ENCODE measurements at regions not wholly inside any gene's neighbourhood (a gene's known extent, or its start where the extent isn't known, plus 50 kb on each side); places are given as distances from the start of the nearest gene placed in this dataset.

DNA sequence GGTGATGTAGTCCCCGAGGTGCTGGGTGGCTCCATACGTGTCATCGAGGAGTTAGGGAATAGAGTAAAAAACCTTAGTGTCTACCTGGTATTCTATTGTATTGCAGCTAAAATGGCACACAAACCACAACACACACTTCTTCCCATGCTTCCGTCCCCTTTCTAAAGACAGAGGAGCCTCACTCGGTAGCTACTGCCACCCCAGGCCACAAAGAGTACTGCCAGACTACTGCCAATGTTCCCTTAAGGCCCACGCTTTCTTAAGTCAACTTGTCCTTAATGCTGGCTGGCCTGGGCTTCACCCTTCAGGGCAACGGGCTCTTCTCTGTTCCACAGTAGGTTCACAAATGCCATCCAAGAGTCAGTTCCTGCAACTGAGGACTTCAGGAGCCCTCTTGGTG, 673.0 kb downstream of the ELAVL2 start:
- no peak for ATAC-seq (ENCODE audit: low read depth)
- no peaks in the 10 kb centered on the region for H4K20me1 ChIP-seq (ENCODE audit: insufficient read depth, low read length)
- in situ Hi-C loops (cut with MboI; ENCODE audit: low sequenced_read_pairs), result no loop called here

More for the DNA sequence above, 673.0 kb downstream of the ELAVL2 start:
- H3K23ac ChIP-seq (ENCODE audit: low read depth, low read length), result no peak overlapping the region
- 33% methylated on average over 1 of the region's 7 CpGs; no CpG with 5 or more reads in 1 of the 2 experiments for WGBS, 2 experiments (ENCODE audit: extremely low coverage in 2 of 2, insufficient read length in 1 of 2)
- no peak overlapping the region for H3K56ac ChIP-seq (ENCODE audit: extremely low read depth, insufficient read depth, low read length)
- H2BK15ac ChIP-seq (ENCODE audit: low read depth, low read length), result no peak overlapping the region
- no peak overlapping the region for H2AFZ ChIP-seq (replicated peaks; ENCODE audit: low read length, poor library complexity)
- H3K18ac ChIP-seq (ENCODE audit: low read depth, low read length), result no peak overlapping the region
- no TSS peak for BruUV-seq (replicated peaks)
- CTCF ChIA-PET, result no interaction called here
- no peak overlapping the region for H2BK5ac ChIP-seq (ENCODE audit: low read depth, low read length, poor library complexity, severe bottlenecking)
- H2BK20ac ChIP-seq (ENCODE audit: low read depth, low read length), result no peak overlapping the region
- no peak overlapping the region for H3K27ac ChIP-seq (ENCODE audit: insufficient read depth, low read length)
- H3K4ac ChIP-seq (ENCODE audit: low read depth, low read length), result no peak overlapping the region
- H3K9ac ChIP-seq (ENCODE audit: low read depth, low read length), result no peak overlapping the region
- no peak overlapping the region for H3K14ac ChIP-seq (replicated peaks; ENCODE audit: low read depth, low read length)
- H3K9me3 ChIP-seq (ENCODE audit: control insufficient read depth, insufficient read depth, low read length), result peaks cover 7% of the 10 kb centered on the region
- POLR2A ChIA-PET (ENCODE audit: unreplicated experiment), result no interaction called here
- TF ChIP-seq, protein P1, sequence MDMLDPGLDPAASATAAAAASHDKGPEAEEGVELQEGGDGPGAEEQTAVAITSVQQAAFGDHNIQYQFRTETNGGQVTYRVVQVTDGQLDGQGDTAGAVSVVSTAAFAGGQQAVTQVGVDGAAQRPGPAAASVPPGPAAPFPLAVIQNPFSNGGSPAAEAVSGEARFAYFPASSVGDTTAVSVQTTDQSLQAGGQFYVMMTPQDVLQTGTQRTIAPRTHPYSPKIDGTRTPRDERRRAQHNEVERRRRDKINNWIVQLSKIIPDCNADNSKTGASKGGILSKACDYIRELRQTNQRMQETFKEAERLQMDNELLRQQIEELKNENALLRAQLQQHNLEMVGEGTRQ (IDR thresholded peaks at IDR 0.05; ENCODE audit: low read depth, low read length), result no peak
- TF ChIP-seq RAD21 (IDR thresholded peaks at IDR 0.05; ENCODE audit: low read length) (no peak), SMC3 (IDR thresholded peaks at IDR 0.05; ENCODE audit: low read depth, low read length) (no peak), RFX5 (IDR thresholded peaks at IDR 0.05; ENCODE audit: low read depth, low read length) (no peak), NFE2L2 (IDR thresholded peaks at IDR 0.05; ENCODE audit: low read depth, low read length) (no peak), BHLHE40 (IDR thresholded peaks at IDR 0.05; ENCODE audit: low read depth, low read length) (no peak), CTCF (conservative IDR thresholded peaks at IDR 0.05; ENCODE audit: low read depth, low read length) (no peak), CHD1 (IDR thresholded peaks at IDR 0.05; ENCODE audit: low read depth, low read length) (no peak), CEBPB (IDR thresholded peaks at IDR 0.05; ENCODE audit: low read depth, low read length) (no peak), FOS (IDR thresholded peaks at IDR 0.05; ENCODE audit: low read depth, low read length) (no peak), POLR2A (IDR thresholded peaks at IDR 0.05; ENCODE audit: low read depth, low read length) (no peak), MAFK (IDR thresholded peaks at IDR 0.05; ENCODE audit: low read depth, low read length) (no peak), MXI1 (IDR thresholded peaks at IDR 0.05; ENCODE audit: borderline replicate concordance, low read depth, low read length) (no peak), MAZ (IDR thresholded peaks at IDR 0.05; ENCODE audit: borderline replicate concordance, low read depth, low read length) (no peak), RCOR1 (IDR thresholded peaks at IDR 0.05; ENCODE audit: insufficient replicate concordance, low read length) (no peak)
- TF ChIP-seq, protein P2, sequence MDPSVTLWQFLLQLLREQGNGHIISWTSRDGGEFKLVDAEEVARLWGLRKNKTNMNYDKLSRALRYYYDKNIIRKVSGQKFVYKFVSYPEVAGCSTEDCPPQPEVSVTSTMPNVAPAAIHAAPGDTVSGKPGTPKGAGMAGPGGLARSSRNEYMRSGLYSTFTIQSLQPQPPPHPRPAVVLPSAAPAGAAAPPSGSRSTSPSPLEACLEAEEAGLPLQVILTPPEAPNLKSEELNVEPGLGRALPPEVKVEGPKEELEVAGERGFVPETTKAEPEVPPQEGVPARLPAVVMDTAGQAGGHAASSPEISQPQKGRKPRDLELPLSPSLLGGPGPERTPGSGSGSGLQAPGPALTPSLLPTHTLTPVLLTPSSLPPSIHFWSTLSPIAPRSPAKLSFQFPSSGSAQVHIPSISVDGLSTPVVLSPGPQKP (IDR thresholded peaks at IDR 0.05; ENCODE audit: borderline replicate concordance, low read depth, low read length), result no peak
- H3K9me1 ChIP-seq (ENCODE audit: insufficient read depth, low read length), result no peaks in the 10 kb centered on the region
- intact Hi-C loops (cut with micrococcal nuclease) (no loop called here), dilution Hi-C loops (cut with HindIII; ENCODE audit: low sequenced_read_pairs, unreplicated experiment) (no loop called here)
- H4K8ac ChIP-seq (ENCODE audit: low read depth in 2 of 2, low read length in 2 of 2), result no peak overlapping the region
- no peak overlapping the region for H2AK9ac ChIP-seq (replicated peaks; ENCODE audit: low read depth, low read length, poor library complexity)
- H2AK5ac ChIP-seq (ENCODE audit: low read depth, low read length), result no peak overlapping the region
- no peaks in the 10 kb centered on the region for H3K27me3 ChIP-seq (ENCODE audit: control insufficient read depth, insufficient read depth, low read length)
- no peak overlapping the region for H2BK120ac ChIP-seq (ENCODE audit: low read depth, low read length)
- no peaks in the 10 kb centered on the region for H3K4me1 ChIP-seq (ENCODE audit: control insufficient read depth, insufficient read depth, low read length)
- H3K79me1 ChIP-seq (ENCODE audit: low read depth in 1 of 2, low read length in 2 of 2), result no peaks in the 10 kb centered on the region
- no peak overlapping the region for H4K5ac ChIP-seq (ENCODE audit: low read depth, low read length)
- no peak for DNase-seq
- no peak overlapping the region for H3K4me3 ChIP-seq (ENCODE audit: insufficient read depth, low read depth, low read length)
- no peak overlapping the region for H4K91ac ChIP-seq (ENCODE audit: insufficient read depth, low read depth, low read length)
- no peaks in the 10 kb centered on the region for H3K36me3 ChIP-seq (ENCODE audit: control insufficient read depth, insufficient read depth, low read length)
- H3K4me2 ChIP-seq (ENCODE audit: low read depth, low read length), result no peak overlapping the region

Measured in IMR-90 (cell line).